A204.1 (cell line): ENCODE measurements at regions not wholly inside any gene's neighbourhood (a gene's known extent, or its start where the extent isn't known, plus 50 kb on each side); places are given as distances from the start of the nearest gene placed in this dataset.
"Not testable (repeated sequence)": the region's sequence is repeated elsewhere in the genome, so short reads cannot be mapped to it uniquely, and the experiment has no call there.

Experiments used
- FAIRE-seq: peaks from 2 replicates; lab custom pipeline; 2012; peaks lifted over from hg19 to GRCh38; lab: Jason Lieb, UNC

DNA sequence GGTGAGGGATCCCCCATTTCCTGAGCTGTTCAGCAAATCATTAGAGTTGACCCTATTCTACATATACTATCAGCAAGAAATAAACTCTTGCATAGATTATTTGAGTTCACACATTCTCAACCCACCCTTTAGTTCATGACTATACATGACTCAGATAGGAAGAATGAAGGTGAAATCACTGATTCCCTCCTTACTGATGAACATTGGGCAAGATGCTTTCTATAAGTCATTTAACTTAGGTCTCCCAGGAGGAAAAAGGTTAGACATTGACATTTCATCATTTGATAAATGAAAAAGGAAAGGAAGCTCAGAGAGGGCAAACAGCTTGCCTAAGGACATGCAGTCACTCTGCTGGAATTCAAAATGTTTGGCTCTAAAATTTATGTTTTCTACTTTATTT, 408.0 kb downstream of the TMEM182 start:
- no peak for FAIRE-seq

DNA sequence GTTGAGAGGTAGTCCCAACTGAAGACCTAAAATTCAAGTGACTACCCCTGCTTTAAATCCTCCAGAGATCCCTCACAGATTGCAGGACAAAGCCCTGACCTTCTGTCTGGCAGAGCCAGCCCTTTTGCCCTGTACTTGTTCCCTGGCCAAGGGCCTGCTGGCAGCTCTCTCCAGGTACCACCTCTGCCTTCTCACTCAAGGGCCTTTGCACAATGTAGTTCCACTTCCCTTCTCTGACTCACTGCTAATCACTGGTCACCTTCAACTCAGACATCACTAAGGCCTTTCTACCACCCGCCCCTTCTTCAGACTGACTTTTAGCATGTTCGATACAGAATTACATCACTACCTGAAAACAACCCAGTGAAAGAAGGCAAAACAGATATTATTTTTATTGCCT, 411.0 kb downstream of the TMEM182 start:
- no peak for FAIRE-seq

DNA sequence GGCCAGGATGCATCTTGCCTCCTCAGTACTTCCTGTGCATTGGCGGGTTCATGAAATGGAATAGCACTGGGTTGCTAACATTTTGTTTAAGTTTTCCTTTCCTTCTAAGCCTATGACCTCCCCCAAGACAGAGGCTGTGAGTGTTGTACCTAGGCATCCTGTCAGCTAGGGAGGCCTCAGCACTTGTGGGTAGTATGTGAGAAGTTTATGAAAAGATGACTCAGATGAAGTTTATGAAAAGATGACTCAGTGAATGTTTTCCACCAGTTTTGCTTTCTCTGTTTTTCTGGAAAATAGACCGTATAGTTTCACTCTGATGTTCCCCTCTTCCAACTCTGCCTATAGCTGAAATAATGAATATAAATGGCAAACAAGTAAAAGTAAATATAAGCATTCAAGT, 412.9 kb downstream of the TMEM182 start:
- no peak for FAIRE-seq

DNA sequence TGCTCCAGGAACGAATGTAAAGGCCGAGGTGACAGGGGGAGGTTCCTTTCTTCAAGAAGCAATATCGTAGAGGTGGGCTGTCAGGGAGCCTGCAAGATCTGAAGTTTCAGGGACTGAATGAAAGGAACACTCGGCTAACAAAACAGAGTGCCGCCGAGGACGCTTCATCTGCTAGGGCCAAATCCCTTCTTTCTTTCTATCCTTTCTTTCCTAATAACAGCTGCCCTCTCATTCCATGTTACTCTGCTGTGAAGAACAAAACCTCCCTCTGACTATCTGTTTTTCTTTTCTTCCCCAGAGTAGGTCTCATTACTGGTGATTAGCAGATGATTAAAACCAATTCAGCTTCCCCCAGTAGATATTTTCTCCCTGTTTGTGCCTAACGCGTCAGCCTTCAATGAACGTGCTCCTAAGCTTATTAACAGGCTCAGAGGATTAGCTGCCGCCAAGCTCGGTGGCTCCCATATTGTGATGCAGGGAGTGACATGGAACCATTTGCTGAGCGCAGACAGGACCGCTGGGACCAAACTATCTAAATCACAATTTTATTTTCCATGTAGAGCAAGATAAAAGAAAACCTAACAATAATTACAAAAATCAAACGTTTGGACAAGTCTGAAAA, 414.6 kb downstream of the TMEM182 start:
- no peak for FAIRE-seq

DNA sequence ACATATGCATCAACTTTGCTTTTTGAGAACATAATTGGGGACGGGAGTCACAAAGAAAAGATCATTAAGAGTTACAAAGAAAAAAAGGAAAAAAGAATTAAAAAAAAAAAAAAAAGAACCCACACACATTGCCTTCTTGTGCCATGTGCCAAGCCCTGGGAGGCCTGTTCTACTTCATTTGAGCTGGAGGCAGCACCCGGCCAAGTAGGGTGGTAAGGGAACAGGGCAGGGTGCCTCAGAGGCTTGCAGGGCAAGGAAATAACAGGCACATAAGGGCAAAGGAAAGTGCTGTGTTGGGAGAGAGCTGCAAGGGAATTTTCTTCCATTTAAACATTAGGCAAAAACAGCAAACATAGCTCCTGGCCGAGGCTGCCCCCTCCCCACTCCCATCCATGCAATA, 418.0 kb downstream of the TMEM182 start:
- no peak for FAIRE-seq

DNA sequence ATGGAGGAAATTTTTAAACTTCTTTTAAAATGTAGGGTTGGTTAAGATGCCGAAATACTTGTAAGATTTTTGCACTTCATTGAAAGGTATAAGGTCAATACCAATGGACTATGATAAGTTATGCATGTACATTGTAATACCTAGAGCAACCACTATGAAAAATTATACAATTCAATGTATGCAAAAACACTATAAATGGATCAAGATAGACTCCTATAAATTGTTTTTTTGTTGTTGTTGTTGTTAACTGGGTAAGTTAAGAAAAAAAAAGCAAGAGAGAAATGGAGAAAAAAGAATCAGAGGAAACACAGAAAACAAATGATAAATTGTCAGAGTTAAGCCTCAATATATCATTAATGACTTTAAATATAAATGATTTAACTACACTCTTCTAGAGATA, 421.2 kb downstream of the TMEM182 start:
- FAIRE-seq = no peak

DNA sequence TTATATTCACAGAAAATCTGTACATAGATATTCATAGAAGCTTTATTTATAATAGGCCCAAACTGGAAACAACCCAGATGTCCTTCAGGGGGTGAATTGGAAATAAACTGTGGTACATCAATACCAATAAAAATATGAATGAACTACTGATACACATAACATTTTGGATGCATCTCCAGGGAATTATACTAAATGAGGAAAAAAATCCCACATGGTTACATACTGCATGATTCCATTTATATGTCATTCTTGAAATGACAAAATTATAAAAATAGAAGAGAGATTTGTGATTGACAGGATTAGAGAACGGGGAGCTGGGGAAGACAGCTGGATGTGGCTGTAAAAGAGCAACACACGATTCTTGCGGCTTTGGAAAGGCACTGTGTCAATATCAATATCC, 435.0 kb downstream of the TMEM182 start:
- no peak for FAIRE-seq

DNA sequence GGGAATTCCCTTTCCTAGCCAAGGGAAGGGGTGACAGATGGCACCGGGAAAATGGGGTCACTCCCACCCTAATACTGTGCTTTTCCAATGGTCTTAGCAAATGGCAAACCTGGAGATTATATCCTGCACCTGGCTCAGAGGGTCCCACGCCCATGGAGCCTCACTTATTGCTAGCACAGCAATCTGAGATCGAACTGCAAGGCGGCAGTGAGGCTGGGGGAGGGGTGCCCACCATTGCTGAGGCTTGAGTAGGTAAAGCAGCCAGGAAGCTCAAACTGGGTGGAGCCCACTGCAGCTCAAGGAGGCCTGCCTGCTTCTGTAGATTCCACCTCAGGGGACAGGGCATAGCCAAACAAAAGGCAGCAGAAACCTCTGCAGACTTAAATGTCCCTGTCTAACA, 438.9 kb downstream of the TMEM182 start:
- FAIRE-seq = not testable (repeated sequence)

DNA sequence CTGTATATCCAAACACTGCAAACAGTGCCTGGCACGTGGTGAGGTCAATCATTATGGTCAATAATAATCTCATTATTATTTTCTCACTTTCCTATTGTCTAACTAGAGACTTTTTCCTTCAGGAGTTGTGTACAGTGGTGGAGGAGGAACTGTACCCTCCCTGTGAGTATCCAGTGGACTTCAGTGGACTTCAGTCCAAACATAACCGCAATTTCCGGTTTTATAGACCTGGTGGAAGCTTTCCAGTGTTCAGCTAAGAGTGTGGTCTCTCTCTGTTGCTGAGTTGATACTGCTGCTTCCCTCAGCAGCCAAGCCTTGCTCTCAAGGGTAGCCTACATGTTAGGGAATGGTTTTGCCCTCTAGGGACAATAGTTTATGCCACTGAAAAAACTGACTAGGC, 447.1 kb downstream of the TMEM182 start:
- FAIRE-seq = no peak

DNA sequence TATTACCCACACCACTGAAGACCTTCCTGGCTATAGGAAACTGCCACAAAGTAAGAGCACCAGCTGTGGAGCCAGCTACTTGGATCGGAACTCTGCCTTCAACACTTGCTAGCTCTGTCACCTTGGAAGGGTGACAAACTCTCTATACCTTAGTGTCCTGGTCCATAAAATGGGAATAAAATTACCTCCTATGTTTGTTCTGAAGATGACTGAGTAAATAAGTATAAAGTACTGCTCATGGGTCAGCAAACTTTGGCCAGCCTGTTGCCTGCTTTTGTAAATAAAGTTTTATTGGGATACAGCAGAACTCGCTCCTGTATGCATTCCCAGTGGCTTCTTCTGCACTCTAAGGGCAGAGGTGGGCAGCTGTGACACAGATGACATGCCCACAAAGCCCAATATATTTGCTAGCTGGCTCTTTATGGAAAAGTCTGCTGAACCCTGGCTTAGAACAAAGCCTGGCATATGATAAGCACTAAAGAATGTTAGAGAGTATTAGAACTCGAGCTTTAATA, 451.3 kb downstream of the TMEM182 start:
- FAIRE-seq = no peak

DNA sequence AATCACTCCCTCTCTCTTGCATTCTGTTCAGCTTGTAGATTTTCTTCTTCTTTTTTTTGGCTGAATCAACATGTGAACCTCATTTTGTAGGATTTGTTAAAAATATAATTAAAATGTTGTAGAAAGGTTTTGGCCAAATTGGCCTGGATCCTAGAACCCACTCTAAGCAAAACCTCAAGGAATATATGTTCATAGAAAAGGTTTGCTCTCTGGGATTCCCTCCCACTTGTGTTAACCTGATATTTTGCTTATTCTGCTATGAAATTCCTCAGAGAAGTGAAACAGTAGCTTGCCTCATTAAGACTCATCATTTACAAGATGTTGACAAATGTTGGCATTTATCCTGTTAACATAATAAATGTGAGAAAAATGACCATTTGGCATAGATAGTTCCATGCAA, 456.7 kb downstream of the TMEM182 start:
- no peak for FAIRE-seq

DNA sequence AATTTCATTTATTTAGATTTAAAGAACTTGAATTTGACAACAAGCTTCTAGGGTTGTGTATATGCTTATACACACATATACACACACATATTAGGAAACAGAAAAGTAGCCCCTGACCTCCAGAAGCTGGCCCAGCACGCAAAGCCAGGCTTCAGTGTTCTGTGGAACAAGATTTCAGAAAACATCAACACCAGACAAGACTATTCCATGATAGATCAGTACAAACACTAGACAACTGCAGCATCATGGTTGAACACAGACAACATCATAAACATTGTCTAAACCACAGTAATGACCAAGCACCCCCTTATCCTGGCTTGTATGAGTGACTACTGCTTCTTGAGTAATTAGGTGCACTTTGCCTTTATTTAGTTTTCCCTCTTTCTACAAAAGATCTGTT, 457.6 kb downstream of the TMEM182 start:
- no peak for FAIRE-seq

DNA sequence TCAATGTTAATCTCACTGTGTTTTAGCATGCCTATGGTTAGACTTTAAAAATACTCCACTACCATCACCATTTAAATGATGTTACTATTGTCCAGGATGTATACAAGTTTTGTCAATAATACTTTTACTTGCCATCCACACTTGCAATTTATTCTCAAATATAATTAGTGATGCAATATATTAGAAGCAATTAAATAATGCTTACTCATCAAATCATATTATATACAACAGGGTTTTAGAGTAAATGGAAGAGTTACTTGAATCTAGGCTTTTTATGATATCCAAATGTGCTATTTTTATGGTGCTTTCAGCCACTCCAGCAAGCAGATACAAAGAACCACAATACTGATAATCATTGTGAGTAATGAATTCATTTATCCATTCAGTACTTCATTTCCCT, 461.1 kb downstream of the TMEM182 start:
- no peak for FAIRE-seq

DNA sequence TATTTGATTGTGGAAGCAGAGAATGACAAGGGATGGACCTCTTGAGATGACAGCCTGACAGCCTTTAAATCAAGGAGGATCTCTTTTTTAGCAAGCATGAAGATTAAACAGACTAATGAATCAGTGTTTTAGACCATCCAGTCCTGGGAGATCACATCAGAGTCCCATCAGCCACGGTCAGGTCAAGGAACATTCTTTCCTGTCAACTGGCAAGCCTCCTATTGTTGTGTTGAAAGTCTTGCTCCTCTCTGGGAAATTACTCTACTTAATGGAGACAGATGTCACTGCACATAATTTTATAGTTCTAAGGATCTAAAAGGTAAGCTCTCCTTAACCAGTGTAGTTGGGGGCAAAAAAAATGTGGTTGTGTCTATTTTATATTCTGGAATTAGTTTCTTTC, 469.0 kb downstream of the TMEM182 start:
- FAIRE-seq = no peak

DNA sequence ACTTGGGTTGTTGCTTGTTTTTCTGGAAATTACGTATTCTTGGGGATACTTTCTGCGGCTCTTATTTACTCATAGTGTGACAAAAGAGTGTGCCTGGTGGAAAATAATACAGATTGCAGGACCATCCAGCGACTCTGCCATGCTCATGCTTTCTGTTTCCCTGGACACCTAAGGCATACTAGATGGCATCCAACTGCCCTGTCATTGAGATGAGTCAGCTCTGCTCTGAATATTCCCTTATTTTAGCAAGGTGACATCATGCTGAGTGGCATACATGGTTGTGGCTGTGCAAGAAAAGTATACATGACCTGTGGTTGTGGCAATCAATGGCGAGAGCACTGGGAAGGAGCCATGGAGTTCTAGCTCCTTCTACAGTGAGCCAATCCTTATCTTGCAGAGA, 471.0 kb downstream of the TMEM182 start:
- FAIRE-seq = no peak

DNA sequence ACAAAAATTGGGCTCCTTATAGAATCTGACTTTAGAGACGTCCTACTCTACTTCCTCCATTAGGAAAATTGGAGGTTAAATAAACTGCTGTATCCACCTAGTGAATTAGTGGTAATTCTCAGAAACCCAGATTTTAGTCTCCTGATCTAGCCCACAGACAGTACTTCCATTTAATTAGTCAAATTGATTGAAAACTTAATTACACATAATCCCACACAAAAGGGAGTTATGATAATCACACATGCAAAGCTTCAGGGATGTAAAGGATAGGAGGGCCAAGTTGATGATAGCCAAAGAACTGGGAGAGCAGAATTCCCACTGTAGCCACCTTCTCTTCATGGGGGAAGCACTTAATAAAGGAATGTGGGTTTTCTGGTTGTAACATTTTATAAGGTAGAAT, 471.9 kb downstream of the TMEM182 start:
- FAIRE-seq = no peak

DNA sequence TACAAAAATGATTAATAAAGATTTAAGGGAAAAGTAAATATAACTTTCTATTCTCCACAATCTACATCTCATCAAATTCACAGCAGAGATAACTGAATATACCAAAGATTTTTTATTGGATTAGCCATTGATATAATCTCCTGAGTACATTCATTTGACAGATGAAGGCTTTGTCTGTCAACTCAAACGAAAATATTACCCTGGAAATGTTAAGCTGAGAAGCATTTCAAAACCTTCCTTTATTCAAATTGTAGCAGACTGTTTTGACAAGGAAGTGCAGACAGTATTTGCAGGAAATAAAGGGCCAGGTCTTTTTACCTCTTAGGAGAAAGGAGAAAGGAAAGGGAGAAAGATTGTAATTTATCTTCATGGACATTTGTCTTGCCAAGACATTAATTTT, 473.5 kb downstream of the TMEM182 start:
- FAIRE-seq = no peak

DNA sequence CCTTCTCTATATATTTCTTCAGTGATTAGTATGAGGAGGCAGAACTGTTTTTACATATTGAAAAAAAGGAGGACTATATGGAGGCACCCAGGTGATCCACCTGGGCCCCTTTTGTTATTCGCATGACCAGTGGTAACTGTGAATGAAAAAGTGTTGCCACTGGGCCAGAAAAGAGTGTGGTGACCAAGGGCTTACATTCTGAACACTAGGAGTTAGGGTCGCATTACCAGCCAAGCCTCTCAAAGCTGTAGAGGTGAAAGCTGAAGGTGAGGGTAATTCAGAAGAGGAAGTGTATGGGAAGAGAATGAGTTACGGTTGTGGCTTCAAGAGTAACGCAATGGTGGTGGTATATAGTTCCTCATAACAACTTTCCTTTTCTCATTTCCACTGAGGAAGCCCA, 487.6 kb downstream of the TMEM182 start:
- FAIRE-seq = no peak

DNA sequence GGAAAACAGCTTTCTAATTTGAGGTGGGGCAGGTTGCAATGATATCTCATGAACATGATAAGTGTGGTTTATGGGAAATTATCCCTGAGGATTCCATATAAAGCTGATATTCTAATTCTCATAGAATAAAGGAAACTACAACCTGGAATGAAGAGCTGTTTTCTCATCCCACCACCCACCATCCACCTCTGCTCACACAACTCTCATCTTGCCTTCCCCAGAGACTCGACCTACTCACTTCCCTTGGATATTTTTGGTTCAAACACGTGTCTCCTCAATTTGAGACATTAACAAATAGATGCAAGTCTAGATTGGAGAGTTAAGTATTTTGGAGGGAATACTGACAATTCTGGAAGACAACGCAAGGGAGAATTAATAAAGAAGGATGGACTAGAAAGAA, 490.9 kb downstream of the TMEM182 start:
- FAIRE-seq = no peak

DNA sequence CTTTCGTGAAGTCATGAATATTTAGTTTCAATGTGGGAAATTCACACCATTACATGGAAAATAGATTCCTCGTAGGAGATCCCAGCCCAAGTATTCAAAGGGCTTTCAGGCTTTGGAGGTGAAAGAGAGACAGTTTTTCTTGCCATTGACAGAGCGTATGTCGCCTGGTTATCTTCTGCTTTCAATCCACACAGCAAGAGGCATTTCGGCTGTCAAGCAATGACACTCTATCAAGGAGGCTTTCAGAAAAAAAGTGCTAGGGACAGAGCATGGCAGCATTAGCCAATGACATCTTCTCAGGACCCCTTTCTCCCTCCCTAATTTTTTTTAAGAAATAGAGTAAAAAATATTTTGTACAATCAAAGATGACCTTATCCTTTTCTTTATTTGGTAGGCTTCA, 492.8 kb downstream of the TMEM182 start:
- no peak for FAIRE-seq

DNA sequence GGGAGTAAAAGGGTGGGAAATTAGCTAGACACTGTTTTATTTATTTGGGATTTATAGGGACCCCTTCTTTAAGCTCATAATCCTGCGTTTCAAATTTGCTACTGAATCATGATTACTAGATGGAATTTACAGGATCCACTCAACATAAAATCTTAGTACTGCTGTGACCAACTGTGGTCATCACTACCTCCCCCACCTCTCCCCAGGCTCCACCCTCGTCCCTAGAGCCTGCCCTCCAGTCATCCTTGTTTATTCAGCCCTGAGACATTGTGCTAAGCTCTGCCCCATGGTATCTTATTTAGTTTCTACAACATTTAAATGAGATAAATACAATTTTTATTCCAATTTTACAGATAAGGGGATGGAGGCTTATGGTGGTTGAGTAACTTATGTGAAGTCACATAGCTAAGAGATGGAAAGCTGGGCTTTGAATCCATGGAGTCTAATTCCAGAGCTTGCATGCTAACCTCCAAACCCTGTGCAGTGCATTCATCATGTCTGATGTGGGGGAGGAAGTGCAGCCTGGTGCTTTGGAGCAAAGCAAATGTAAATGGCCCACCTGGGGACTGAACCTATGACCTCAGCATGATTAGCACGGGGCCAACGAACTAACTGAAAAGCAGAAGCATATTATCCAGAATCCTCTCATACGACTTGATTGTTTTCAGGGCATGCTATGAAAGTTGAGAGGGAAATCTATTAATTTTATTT, 502.4 kb downstream of the TMEM182 start:
- FAIRE-seq = no peak

DNA sequence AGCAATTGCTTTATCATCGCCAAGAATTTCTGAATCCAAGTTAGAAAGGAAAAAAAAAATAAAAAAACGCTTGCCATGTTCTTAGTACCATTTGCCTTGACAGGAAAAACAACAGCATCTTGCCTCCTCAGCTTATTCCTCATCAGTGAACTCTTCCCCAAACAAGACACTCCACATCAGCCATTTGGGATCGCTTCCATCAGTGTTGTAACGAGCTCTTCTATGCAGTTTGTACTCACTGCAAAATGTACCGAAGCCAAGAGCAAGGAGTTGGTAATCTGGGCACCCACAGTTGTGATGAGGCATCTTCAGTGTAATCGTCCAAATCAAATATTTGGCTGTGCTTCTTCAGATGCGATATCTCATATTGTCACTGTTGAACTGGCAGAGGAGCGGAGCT, 503.7 kb downstream of the TMEM182 start:
- FAIRE-seq = no peak

DNA sequence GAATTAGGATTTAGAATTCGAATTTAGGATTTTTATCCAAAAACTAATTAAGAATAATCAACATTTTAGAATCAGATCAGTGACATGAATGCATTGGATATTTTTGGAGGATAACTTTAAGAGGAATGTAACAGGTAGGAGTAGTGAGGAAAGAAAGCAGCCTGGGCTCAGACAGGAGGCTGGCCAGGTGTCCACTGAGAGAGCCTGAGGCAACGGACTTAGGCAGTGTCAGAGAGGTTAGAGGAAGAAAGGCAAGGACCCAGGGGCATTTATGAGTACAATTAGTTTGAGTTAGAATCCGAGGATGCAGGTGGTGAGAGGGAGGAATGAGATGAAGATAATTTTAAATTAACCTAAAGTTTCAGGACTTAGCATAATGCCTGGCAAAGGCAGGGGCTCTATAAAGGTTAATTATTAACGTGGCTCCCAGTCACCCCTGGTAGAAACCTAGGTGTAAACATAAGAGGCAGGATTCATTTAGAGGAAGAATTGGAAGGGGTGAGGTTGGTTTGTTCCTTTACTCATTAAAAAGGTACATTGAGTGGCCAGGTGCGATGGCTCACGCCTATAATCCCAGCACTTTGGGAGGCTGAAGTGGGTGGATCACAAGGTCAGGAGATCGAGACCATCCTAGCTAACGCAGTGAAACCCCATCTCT, 507.1 kb downstream of the TMEM182 start:
- FAIRE-seq = no peak

DNA sequence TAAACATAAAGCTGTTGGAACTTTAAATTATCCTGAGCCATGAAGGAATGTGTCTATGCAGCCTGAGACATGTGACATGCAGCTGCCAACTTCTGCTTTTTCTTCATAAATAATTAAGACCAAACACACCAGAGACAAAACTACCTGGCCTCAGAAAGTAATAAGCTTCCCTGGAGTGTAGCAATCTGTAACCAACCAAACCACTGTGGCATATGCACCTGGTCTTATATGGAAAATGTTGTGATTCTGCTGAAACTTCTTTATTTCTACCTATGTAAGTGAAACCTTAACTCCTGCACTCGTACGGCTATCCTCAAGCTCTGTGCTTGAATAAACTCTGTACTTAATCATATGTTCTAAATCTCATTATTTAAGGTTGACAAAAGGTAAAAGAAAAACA, 515.0 kb downstream of the TMEM182 start:
- FAIRE-seq = no peak
